HL-60/S4 treated with phorbol 12-myristate 13-acetate at 8.2 ng/mL for 4 days and 3 days (cell line): ENCODE measurements at regions not wholly inside any gene's neighbourhood (a gene's known extent, or its start where the extent isn't known, plus 50 kb on each side); places are given as distances from the start of the nearest gene placed in this dataset.

Experiments
- in situ Hi-C: fragments of 300-500 bp; cut with MboI; formaldehyde crosslinking; loops from 2 replicates; pipeline ENCODE4 v1.15.0; 2022; ENCODE audit warnings: low sequenced_read_pairs

DNA sequence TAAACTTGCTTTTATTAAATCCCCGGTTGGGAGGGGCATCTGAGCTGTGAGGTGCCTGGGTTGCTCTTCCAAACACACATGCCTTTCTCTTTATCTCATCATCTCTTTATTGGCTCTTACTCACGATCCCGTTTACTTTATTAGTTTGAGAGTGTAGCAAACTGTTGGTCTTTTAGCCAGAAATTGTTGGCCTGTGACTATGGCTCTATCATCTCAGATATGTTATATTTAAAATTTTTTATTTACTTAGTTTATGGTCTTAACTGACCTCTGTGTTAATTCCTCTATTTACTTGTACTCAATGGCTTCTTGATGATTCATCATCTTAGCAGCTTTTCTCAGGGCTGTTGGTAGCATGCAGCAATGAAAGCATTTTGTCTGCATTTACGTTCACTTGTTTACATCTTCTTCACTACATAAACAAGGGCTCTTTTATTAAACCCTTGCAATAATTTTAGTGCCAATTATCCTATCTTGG is 408.4 kb downstream of the HRH4 start:
- in situ Hi-C loops = no loop called here

DNA sequence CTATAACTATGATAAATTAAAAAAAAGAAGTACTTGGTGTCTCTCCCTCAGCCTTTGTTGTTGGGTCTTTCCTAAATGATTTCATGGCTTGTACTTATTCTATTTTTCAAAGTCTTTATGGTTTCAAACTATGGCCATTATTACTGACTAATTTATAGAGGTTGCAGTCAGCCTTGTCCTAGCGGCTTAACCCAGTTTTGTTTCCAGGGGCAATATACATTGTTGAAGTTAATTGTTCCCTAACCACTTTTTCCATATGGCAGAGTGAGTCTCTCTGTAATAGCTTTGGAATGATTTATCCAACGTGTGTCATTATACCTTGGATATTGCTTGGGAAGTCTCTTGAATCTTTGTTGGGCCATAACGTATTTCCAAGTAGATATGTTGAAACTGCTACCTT is 408.8 kb downstream of the HRH4 start:
- in situ Hi-C loops = no loop called here

DNA sequence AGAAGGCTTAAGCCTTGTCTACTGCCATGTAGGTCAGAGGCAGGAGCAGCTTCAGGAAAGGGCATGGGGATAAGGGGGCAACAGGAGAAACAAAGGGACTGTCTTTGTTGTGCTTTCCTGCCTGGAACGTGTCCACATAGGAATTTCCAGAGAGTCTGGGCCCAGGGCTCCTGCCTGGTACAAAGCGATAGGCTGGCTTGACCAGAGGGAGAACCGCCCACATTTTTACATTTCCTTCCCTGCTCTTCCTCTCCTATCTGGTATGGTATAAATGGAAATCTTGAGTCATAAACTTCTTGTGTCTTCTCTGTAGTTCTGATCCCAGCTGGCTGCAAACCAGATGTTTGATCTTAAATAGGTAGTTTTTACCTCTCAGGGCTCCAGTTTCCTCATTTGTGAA is 414.8 kb downstream of the HRH4 start:
- in situ Hi-C loops = no loop called here

DNA sequence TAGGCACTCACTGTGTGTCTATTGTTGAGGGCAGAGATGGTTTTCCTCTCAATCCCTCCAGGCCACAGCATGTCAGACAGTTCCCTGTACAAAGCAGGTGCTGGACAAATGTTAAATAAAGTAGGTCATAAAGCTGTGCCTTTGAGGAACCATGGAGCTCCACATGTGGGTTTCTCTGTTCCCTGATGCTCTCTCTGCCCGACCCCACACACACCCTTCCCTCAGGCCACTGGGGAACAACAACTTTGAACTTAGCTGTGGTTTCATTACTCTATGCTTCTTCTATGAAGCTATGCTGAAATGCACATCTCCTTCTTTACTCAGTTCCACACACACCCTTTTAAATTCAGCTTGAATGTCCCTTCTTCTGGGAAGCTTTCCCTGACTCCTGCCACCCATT is 415.3 kb downstream of the HRH4 start:
- in situ Hi-C loops = no loop called here

DNA sequence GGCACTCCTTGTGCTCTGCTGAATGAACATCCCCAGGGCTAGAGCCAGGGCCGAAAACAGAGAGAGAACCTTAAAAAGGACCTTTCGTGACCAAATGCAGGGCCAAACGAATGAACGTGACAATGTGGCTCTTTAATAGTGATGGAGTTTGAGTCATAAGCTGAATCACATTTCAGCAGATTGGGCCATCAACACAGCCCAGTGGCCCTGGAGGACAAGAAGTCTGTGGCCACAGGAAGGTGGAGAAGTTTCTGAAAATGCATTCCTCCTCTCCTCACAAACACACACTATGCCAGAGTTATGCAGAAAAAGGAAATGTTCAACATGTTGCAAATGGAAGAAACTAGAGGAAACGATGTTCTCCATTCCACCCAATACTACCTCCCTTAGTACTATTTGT is 415.8 kb downstream of the HRH4 start:
- in situ Hi-C loops = no loop called here

DNA sequence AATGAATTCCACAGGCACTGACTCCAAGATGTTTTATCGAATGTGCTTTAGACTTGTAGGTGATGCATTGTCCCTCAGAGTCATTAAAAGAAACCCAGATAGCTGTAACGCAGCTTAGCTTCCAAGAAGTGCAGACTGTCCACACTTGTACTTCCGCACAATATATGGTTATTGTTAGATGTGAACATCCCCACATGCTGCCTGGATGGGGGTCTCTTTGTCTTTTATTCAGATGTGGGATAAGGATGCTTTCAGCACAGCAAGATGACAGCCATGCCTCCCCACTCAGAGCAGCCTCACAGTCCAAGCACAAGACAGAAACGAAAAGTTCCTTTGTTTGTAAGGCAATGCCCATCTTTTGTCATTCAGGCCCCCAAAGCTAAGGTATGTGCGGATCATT is 416.6 kb downstream of the HRH4 start:
- in situ Hi-C loops = no loop called here

DNA sequence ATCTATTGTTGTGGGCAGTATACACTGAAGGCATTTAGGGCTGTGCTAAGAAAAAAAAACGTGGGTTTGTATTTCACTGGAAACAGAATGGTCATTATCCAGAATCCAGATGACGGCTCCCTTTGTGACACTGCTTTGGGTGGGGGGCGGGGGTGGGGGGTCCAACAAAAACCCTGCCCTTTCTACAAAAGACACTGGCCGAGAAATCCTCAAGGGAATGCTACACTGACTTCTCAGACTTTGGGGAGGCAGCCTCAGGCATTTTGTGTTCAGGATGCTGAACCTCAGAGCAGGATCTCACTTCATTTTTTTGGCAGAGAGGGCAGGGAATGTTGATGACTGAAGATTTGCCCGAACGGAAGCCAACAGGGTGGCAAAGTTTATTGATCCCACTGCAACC is 417.1 kb downstream of the HRH4 start:
- in situ Hi-C loops = no loop called here

DNA sequence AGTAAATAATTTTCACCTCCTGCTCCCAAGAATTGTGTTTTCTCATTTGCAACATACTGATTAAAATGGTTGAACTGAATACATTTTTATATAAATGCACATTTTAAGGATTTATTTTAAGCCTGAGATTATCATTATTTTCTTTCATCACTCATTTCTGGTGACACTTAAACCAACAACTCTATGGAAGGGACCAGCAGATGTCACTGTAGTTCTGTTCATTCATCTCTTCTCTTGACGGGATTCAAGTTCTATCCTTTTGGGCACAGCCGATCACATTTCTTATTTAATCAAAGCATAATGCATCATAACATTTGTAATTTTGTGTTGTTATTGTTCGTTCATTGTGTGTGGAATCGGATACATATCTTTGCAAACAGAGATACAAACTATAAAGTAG is 417.9 kb downstream of the HRH4 start:
- in situ Hi-C loops = no loop called here

DNA sequence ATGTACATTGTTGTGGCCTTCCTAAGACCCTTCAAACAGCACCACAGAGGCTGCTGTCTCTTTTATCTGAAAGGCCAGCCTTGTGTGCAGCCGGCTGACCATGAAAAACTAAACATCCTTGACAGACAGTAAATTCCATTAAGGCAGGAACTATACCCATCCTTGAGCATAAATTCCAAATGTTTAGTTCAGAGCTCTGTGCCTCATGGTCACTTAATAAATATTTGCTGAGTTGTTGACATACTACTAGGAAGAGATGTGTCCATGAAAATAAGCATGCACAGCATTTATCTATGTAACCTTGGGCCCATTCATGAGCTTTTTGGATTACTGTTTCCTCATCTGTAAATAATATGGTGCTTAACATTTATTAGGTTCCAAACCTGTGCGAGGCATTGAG is 424.8 kb downstream of the HRH4 start:
- in situ Hi-C loops = no loop called here

DNA sequence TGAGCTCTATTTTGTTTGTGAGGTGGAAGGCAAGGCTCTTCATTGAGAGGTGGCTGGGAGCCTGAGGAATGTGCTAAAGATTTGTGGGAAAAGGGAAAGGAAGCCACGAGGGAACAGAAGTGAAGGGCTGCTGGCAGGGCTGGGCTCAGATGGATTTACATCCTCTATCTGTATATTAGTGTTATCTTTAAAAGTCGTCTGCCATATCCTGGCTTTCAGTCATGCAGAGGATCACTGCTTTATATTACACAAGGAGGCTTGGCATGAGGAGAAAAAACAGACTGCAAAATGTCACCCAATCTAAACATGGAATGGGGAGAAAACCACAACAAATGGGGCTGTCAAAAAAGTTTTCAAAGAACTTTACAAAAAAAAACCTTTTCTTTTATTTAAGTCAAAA is 434.4 kb downstream of the HRH4 start:
- in situ Hi-C loops = no loop called here

DNA sequence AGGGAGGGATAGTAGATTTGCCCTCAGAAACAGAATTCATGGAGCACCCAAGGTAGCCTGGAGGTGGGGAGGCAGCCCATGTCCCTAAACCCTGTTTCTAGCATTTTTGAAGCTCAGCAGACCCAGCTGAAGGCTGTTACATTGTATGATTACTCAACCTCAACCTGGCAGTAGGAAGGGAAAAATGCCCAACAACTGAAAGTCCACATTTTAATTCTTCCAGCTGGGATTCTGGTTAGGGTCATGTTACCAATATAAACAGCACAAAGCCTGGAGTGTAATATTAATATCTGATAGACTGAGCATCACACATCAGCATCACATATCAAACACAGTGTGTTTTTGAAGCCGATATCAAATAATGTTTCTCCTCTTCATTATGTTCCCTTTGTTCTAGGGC is 437.0 kb downstream of the HRH4 start:
- in situ Hi-C loops = no loop called here

DNA sequence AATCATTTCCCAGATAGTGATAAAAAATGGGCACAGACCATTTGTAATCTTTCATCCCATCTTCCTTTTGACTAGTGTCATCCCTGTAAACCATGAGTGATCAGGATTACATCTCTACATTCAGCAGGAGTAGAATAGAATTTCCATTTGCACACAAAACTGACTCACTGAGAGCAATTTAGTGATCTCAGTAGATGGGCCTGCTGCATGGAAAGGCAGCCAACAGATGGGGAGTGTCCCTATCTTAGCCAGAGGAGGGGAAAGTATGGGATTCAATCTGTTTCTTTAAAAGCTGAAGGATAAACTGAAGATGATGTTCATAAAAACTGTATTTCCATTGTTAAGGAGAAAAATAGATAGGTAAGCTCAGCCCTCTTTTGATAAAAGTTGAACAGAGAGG is 441.7 kb downstream of the ZNF521 start:
- in situ Hi-C loops = no loop called here

DNA sequence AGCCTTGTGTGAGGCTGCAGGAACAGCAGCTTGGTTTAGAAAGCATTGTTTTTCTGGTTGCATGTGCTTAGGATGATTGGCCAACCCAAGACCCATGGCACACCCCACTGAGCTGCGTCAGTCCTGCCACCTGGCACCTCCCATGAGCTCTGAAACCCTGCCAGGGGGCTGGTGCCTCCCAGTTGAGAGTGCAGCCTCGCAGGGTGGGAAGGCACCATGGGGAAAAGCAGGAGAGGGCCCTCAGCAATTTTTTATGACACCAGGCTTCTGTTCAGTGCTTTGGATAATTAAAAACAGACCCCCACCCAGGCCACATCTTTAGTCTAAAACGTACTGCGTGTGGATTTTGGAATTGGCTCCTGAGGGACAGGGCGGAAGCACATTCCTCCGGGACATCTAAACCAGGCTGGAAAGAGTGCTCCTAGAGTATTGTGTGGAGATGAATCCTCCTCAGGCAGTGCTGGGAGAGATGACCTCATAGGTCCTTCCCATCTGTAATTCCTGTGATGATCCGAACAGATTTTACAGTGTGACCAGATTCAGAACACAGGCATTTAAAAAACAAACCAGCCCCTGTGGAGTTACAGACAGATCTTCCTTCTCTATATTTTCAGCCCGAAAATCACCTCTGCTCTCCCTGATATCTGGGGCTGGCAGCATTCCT is 438.3 kb downstream of the ZNF521 start:
- in situ Hi-C loops = no loop called here

DNA sequence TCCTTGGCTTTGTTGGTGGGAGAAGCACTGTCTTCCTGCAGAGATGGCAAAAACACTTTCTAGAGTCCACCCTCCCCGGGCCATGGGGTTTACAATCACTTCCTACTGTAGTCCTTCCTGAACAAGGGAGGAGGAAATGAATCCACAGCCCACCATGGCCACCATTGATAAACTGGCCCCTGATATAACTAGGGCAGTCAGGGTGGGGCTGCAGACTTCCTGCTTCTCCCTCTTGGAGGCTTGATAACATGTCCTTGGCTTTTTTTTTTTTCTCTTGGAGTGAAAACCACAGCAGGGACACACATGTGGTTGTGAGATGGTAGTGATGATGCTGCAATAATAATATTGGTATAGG is 437.8 kb downstream of the ZNF521 start:
- in situ Hi-C loops = no loop called here

DNA sequence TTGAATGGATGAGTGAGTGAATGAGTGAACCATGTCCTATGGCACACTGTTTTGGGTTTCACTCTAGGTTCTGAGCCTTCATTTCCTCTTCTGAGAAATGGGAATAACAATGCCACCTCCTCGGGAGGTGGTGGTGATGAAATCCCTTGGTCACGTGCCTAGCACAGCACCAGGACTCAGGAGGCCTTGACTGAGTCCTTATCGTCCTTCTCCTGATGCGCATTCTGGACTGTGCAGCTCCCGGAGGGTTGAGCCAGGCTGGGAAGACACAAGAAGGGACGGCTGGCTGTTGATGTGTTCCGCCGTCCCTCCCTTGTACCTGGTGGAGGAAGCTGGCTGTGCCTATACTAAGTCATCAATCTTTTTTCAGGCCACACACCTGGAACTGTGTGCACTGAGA is 437.3 kb downstream of the ZNF521 start:
- in situ Hi-C loops = no loop called here

DNA sequence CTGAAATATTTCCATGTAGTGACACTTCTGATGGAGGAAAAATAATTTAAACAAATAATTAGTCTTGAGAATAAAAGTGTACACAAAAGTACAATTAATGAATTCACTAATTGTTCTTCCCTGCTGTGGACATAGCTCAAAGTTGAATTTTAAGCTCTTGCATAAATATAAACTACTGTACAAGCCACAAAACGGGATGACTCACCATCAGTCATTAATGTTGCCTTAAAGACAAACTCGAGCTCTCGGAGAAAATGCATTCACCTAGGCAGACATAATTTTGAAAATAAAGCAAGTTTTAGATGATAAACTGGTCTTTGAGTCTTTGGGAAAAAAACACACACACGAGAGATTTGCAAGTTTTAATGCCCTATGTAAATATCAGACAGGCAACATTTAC is 436.4 kb downstream of the ZNF521 start:
- in situ Hi-C loops = no loop called here

DNA sequence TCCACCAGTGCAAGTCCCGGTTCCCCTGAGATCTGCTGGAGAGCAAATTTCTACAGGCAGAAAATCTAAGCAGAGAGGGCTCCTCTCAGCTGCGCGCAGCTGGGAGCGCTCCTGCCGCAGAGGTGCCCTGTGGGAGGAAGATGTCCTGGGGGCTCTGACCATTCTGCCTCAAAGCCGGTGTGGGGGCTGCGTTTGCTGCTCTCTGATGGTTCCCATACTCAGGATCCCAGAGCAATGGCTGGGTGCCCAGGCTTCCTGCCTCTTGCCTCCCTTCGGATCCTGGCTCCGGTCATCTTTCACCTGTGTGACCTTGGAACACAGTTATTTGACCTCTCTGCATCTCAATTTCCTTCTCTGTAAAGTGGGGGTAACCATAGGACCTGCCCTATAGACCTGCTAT is 434.2 kb downstream of the ZNF521 start:
- in situ Hi-C loops = no loop called here

DNA sequence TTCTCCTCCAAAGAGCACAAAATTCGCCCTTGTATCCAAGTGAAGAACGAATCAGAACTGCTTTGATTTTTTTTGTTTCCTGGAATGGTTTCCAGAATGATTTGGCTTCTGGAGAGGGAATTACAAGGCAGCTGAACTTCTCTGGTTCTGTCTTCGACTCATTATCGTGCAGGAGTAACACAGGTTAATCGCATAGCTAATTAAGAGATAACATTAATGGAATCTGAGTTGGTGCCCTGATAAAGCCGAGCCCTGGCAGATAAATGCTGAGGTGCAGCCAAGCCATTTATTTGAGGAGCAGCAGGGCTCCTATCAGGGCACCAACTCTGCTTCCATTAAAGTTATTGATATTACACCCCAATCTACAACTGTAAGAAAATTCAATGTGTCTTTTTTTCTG is 433.7 kb downstream of the ZNF521 start:
- in situ Hi-C loops = no loop called here

DNA sequence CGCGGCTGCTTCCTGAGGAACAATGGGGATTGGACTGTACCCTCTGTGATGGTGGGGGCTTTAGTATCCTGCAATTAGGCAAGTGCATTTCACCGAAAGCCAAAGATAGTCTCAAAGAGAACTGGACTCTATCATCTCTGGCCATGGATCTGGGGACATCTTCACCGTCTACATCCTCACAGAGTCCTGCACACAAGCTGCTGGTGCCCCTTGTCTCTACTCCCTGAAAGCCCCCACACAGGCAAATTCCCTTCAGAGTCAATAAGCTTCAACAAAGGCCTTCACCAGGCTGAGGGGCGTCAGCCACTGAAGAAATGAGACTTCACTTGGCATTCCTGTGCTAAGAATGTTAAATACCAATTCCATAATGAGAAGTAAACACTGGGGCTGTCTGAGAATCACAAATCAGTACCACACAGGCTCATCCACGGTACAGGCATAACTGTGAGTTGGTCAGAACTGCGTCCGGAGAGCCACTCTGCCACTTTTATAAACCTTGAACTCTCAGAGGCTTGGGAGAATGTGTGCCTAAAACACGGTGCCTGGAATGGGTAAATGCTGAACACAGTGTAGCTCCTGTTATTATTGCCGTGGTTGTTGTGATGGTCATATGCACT is 432.7 kb downstream of the ZNF521 start:
- in situ Hi-C loops = no loop called here

DNA sequence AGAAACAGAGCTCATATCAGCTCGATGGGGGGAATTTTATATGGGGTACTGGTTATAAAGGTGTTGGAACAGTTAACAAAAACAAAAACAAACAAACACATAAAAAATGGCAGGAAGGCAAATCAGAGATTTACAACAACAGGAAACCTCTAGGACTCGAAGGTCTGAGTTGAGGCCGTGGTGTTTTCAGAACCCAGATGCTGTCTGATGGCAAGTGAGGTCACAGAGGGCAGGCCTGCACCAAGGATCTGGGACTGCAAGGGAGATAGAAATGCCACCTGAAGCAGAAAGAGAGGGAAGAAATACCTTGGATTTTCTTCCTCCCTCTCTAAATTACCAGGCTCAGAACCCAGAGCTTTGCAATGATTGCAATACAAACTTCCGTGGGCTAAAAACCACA is 429.5 kb downstream of the ZNF521 start:
- in situ Hi-C loops = no loop called here

DNA sequence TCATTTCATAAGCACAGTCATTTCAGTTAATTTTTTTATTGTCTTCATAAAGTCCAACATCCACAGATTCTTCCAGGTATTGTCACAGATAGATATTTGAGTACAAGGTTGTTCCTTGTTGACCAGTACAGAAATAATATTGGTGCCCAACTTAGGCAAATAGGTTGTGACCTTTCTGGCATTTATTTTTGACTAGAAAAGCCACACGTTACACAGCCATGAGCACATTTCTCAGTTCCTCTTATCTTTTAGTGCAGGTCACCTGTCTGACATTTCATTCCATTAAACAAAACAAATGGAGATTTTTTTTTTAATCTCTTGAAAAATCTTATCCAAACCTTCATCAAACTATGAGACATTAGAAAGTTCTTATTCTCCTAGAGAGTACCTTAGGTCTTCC is 428.8 kb downstream of the ZNF521 start:
- in situ Hi-C loops = no loop called here

DNA sequence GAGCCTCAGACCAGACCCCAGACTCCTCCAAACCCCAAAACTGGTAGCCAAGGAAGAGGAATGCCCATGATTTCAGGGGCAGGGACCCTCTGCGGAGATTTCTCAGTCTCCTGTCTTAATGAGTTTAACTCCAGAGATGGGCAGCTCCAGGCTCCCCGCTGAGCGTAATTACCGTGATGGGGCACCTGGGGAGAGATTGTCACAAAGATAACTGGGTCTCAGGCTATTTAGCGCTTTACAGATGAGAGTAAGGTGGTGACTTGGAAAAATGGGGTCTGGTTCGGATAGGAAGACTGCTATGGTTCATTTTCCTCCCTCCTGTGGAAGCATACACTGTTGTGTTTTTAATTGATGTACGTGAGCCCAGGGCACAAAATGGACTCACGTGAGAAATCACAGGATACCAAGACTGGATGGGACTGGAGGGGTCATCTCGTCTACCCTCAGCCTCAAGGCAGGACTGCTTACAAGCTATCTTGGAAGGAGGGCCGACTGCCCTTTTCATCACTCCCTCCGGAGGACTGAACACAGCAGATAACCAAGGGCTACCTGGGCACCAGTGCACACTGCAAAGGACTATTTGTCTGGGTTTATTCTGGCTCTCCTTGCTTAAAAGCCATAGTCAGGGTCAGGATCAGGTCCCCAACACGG is 427.8 kb downstream of the ZNF521 start:
- in situ Hi-C loops = no loop called here

DNA sequence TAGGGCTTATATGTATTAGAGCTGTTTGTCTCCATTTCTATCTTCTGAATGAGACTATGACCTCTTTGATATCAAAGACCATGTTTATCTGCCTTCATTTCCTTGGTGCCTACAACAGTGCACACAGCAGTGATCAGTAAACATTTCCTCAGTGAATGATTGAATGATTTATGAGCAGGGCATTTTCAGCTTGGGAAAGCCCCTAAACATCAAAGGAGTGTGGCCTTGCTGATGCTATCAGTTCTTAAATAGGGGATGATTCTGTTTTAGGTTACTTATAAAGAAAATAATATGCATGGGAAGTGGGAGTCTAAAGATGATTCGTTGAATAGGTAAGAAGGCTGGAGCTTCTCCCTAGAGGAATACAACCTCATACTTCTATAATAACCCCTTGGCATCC is 425.3 kb downstream of the ZNF521 start:
- in situ Hi-C loops = no loop called here
